Ovary (tissue), 3 donors: ENCODE measurements at regions not wholly inside any gene's neighbourhood (a gene's known extent, or its start where the extent isn't known, plus 50 kb on each side); places are given as distances from the start of the nearest gene placed in this dataset.

Experiments used
- CTCF ChIP-seq, 3 donors: fragments of 450-650 bp in 2 of 3; fragments of 200-600 bp in 1 of 3; IDR thresholded peaks; one replicate each; pipeline versions ENCODE4 v1.5.1 to v1.8.0; 2016 to 2022; ENCODE audit warnings: antibody characterized with exemption in 3 of 3, mild to moderate bottlenecking in 1 of 3
- EP300 ChIP-seq: sonication (generic); formaldehyde crosslinking; IDR thresholded peaks from one replicate; pipeline ENCODE4 v1.6.1; 2017; ENCODE audit warnings: antibody characterized with exemption
- POLR2A ChIP-seq: fragments of 450-650 bp; IDR thresholded peaks from one replicate; pipeline ENCODE4 v1.6.1; 2017; ENCODE audit warnings: antibody characterized with exemption, mild to moderate bottlenecking, moderate library complexity
- donor health status: DM: no; HTN: no; CAD: no.

- TF ChIP-seq CTCF (IDR thresholded peaks at IDR 0.05) (no peak), POLR2A (no peak), EP300 (no peak)
Observed at GRCh38 chr4:176489001-176489400, 169.2 kb downstream of the SPCS3 start.
